Natural killer cell (primary cell): ENCODE measurements at regions not wholly inside any gene's neighbourhood (a gene's known extent, or its start where the extent isn't known, plus 50 kb on each side); places are given as distances from the start of the nearest gene placed in this dataset.
"Not testable (repeated sequence)": the region's sequence is repeated elsewhere in the genome, so short reads cannot be mapped to it uniquely, and the experiment has no call there.

Experiments
- ATAC-seq, 3 donors: fragments of 150-1000 bp in 2 of 3; fragments of 200-7000 bp in 1 of 3; cut with Tn5 transposase; 1 replicate in 1 of 3; 2 replicates in 2 of 3; pipeline ENCODE4 v1.10.0; 2021; ENCODE audit warnings: mild to moderate bottlenecking in 2 of 3, moderate library complexity in 2 of 3
- DNase-seq, 2 donors: peaks; one replicate each; pipeline versions ENCODE4 v3.0.0 to v3.0.0-alpha.2; 2013 to 2021; ENCODE audit warnings: mixed read lengths in 1 of 2
- H3K27ac ChIP-seq: one replicate; pipeline ENCODE4 v1.5.1; 2013; ENCODE audit warnings: mild to moderate bottlenecking, low read length
- H3K27me3 ChIP-seq: one replicate; pipeline ENCODE4 v1.6.1; 2013; ENCODE audit warnings: low read length; ENCODE audit not compliant: control insufficient read depth, insufficient read depth
- H3K36me3 ChIP-seq: one replicate; pipeline ENCODE4 v1.6.1; 2013; ENCODE audit warnings: low read length; ENCODE audit not compliant: control insufficient read depth, insufficient read depth
- H3K4me1 ChIP-seq: one replicate; pipeline ENCODE4 v1.6.1; 2013; ENCODE audit warnings: low read length; ENCODE audit not compliant: control insufficient read depth, insufficient read depth
- H3K4me3 ChIP-seq: one replicate; pipeline ENCODE4 v1.5.1; 2013; ENCODE audit warnings: low read length
- H3K9me3 ChIP-seq: one replicate; pipeline ENCODE4 v1.6.1; 2013; ENCODE audit warnings: low read length; ENCODE audit not compliant: control insufficient read depth, insufficient read depth
- H3K27ac Mint-ChIP-seq, 2 donors: one replicate each; pipeline ENCODE4 v1.8.0; 2022; ENCODE audit warnings: mild to moderate bottlenecking in 2 of 2, mixed read lengths in 2 of 2, moderate library complexity in 1 of 2
- H3K27me3 Mint-ChIP-seq, 2 donors: one replicate each; pipeline ENCODE4 v1.8.0; 2022; ENCODE audit warnings: low read depth in 2 of 2, mixed read lengths in 2 of 2
- H3K36me3 Mint-ChIP-seq: one replicate; pipeline ENCODE4 v1.8.0; 2022; ENCODE audit warnings: mixed read lengths
- H3K4me1 Mint-ChIP-seq, 2 donors: one replicate each; pipeline ENCODE4 v1.8.0; 2022; ENCODE audit warnings: mixed read lengths in 2 of 2
- H3K4me3 Mint-ChIP-seq: one replicate; pipeline ENCODE4 v1.8.0; 2022; ENCODE audit warnings: mild to moderate bottlenecking, moderate library complexity, mixed read lengths
- H3K9me3 Mint-ChIP-seq, 2 donors: one replicate each; pipeline ENCODE4 v1.8.0; 2022; ENCODE audit warnings: mixed read lengths in 2 of 2
- whole genome bisulfite sequencing: methylation state at CpG from one replicate; pipeline ENCODE4 v1.1.7; 2013; ENCODE audit warnings: missing lambda C conversion rate; ENCODE audit not compliant: insufficient coverage; 5-methylcytosine and 5-hydroxymethylcytosine counted together
- intact Hi-C: fragments of 100-400 bp; cut with micrococcal nuclease; formaldehyde crosslinking; loops from one replicate; pipeline ENCODE4 v1.14.2; 2022
- TF ChIP-seq, protein P1 (sequence below): fragments of 200-600 bp; IDR thresholded peaks from one replicate; pipeline ENCODE4 v1.8.0; 2022; ENCODE audit warnings: antibody characterized with exemption

- not testable (repeated sequence) for H3K4me3 Mint-ChIP-seq, H3K4me1 Mint-ChIP-seq
- TF ChIP-seq, protein P1, sequence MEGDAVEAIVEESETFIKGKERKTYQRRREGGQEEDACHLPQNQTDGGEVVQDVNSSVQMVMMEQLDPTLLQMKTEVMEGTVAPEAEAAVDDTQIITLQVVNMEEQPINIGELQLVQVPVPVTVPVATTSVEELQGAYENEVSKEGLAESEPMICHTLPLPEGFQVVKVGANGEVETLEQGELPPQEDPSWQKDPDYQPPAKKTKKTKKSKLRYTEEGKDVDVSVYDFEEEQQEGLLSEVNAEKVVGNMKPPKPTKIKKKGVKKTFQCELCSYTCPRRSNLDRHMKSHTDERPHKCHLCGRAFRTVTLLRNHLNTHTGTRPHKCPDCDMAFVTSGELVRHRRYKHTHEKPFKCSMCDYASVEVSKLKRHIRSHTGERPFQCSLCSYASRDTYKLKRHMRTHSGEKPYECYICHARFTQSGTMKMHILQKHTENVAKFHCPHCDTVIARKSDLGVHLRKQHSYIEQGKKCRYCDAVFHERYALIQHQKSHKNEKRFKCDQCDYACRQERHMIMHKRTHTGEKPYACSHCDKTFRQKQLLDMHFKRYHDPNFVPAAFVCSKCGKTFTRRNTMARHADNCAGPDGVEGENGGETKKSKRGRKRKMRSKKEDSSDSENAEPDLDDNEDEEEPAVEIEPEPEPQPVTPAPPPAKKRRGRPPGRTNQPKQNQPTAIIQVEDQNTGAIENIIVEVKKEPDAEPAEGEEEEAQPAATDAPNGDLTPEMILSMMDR, result peak; percentile 22
These were observed 86.1 kb upstream of the XKR3 start for GRCh38 chr22:16911340-16911739.

DNA sequence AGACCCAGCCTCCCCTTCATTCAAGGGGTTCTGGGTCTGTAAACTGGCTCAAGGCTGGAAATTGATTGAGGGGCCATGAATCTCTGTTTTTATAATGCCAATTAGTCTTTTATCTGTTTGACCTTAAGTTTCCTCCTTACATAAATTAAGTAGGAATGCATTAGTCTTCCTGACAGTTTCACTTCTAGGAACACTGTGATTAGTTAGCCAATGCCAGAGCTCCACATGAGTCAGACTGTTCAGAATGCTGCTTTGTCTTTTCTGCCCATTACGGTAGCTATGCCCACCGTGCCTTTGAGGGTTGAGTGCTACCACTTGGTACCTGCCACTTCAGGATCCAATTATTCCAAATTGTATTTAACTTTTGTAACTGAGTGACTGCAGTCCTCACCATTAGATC lies 76.8 kb upstream of the XKR3 start:
- H3K27me3 ChIP-seq, H3K4me1 ChIP-seq, H3K27ac Mint-ChIP-seq, DNase-seq, H3K4me3 Mint-ChIP-seq, H3K36me3 ChIP-seq, ATAC-seq, H3K27me3 Mint-ChIP-seq, H3K4me3 ChIP-seq, H3K4me1 Mint-ChIP-seq, H3K9me3 ChIP-seq, intact Hi-C loops, H3K36me3 Mint-ChIP-seq, H3K27ac ChIP-seq, H3K9me3 Mint-ChIP-seq: not testable (repeated sequence)
- 83% methylated on average over 2 of the region's 2 CpGs for WGBS

More at GRCh38 chr22:16911340-16911739, 86.1 kb upstream of the XKR3 start:
- intact Hi-C loops, H3K36me3 Mint-ChIP-seq, H3K27ac ChIP-seq, ATAC-seq, H3K9me3 Mint-ChIP-seq, H3K4me1 ChIP-seq, DNase-seq, H3K27ac Mint-ChIP-seq, H3K4me3 ChIP-seq, H3K9me3 ChIP-seq, H3K27me3 ChIP-seq, H3K36me3 ChIP-seq: not testable (repeated sequence)
- peaks cover 12 to 21% of the 10 kb centered on the region in 2 donors for H3K27me3 Mint-ChIP-seq
- WGBS, result 50% methylated on average over 1 of the region's 2 CpGs

- H3K27ac ChIP-seq, H3K9me3 ChIP-seq, DNase-seq, intact Hi-C loops, H3K27me3 ChIP-seq, H3K36me3 Mint-ChIP-seq, H3K27ac Mint-ChIP-seq, H3K4me1 Mint-ChIP-seq, H3K36me3 ChIP-seq, H3K4me3 ChIP-seq, H3K27me3 Mint-ChIP-seq, H3K4me1 ChIP-seq, ATAC-seq, H3K9me3 Mint-ChIP-seq, H3K4me3 Mint-ChIP-seq: not testable (repeated sequence)
- 89% methylated on average over 3 of the region's 5 CpGs for WGBS
These were observed 76.4 kb upstream of the XKR3 start for GRCh38 chr22:16901579-16901978.

DNA sequence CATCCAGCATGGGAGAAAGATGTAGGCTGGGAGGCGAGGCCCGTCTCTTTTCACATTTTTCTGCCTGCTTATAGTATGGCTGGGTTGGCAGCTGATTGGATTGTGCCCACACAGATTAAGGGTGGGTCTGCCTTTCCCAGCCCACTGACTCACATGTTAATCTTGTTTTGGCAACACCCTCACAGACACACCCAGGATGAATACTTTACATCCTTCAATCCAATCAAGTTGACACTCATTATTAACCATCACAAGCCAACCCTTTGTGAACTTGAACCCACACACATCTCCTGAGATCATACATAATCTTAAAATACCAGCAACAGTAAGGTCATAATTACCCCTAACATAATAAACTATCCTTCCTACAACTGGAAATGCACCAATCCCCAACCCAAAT lies 74.1 kb upstream of the XKR3 start:
- H3K4me1 Mint-ChIP-seq, H3K27me3 ChIP-seq, H3K36me3 Mint-ChIP-seq, H3K36me3 ChIP-seq, H3K4me3 Mint-ChIP-seq, H3K27ac ChIP-seq, H3K4me3 ChIP-seq, ATAC-seq, H3K27ac Mint-ChIP-seq, DNase-seq, H3K4me1 ChIP-seq, H3K9me3 ChIP-seq, H3K9me3 Mint-ChIP-seq, H3K27me3 Mint-ChIP-seq, intact Hi-C loops: not testable (repeated sequence)
- no CpG with 5 or more reads among the region's 2 CpGs for WGBS

GRCh38 chr22:16897365-16897764 lies 72.2 kb upstream of the XKR3 start:
- DNase-seq, H3K36me3 ChIP-seq, H3K9me3 Mint-ChIP-seq, H3K9me3 ChIP-seq, ATAC-seq, H3K27ac Mint-ChIP-seq, H3K4me1 Mint-ChIP-seq, H3K4me1 ChIP-seq, H3K27me3 Mint-ChIP-seq, H3K4me3 Mint-ChIP-seq, H3K27me3 ChIP-seq, H3K36me3 Mint-ChIP-seq, H3K27ac ChIP-seq, H3K4me3 ChIP-seq, intact Hi-C loops: not testable (repeated sequence)
- WGBS, result no CpG with 5 or more reads among the region's 2 CpGs
- TF ChIP-seq, protein P1, result peak; percentile 23
